BJ (cell line): ENCODE measurements at regions not wholly inside any gene's neighbourhood (a gene's known extent, or its start where the extent isn't known, plus 50 kb on each side); places are given as distances from the start of the nearest gene placed in this dataset.

Source experiments
- CTCF ChIA-PET: fragments of 350-600 bp; formaldehyde crosslinking; extraction: SDS; loops from one replicate; lab custom pipeline; 2021; ENCODE audit warnings: antibody characterized with exemption, inconsistent platforms; lab: Yijun Ruan, JAX
- POLR2A ChIA-PET: fragments of 300-600 bp; sonication (Branson Sonifier 250); formaldehyde crosslinking; extraction: SDS; loops from one replicate; lab custom pipeline; 2021; ENCODE audit warnings: antibody characterized with exemption; lab: Charles Lee
- DNase-seq: peaks from one replicate; pipeline ENCODE4 v3.0.0-alpha.2; 2011; ENCODE audit warnings: low read depth
- H3K27me3 ChIP-seq: 2 replicates; pipeline ENCODE4 v1.6.0; 2011; ENCODE audit warnings: low read length; ENCODE audit not compliant: control insufficient read depth, insufficient read depth
- H3K36me3 ChIP-seq: 2 replicates; pipeline ENCODE4 v1.5.1; 2011; ENCODE audit warnings: low read length; ENCODE audit not compliant: control insufficient read depth, insufficient read depth
- H3K4me3 ChIP-seq: 2 replicates; pipeline ENCODE4 v1.5.1; 2011; ENCODE audit warnings: low read depth, mild to moderate bottlenecking, control low read depth, low read length
- CTCF ChIP-seq: IDR thresholded peaks from 2 replicates; pipeline ENCODE4 v1.5.1; 2011; ENCODE audit warnings: low read depth, mild to moderate bottlenecking, control low read depth, inconsistent platforms, low read length, moderate library complexity; ENCODE audit not compliant: insufficient read depth

- CTCF ChIA-PET = interaction anchor here (1.4 kb wide), 1 partner anchor 13 kb away, joined by 5 read pairs; no protein-coding TSS in a partner anchor
- no peak for TF ChIP-seq CTCF
- Histone ChIP-seq H3K4me3 (no peak overlapping the region), H3K36me3 (no peaks in the 10 kb centered on the region), H3K27me3 (no peaks in the 10 kb centered on the region)
- DNase-seq = no peak
- POLR2A ChIA-PET = no interaction called here
Observed at GRCh38 chr20:40826699-40827098, 137.7 kb upstream of the MAFB start.

- no peak for DNase-seq
- POLR2A ChIA-PET = no interaction called here
- Histone ChIP-seq H3K4me3 (no peak overlapping the region), H3K27me3 (no peaks in the 10 kb centered on the region), H3K36me3 (no peaks in the 10 kb centered on the region)
- no peak for TF ChIP-seq CTCF
- CTCF ChIA-PET = no interaction called here
Observed at GRCh38 chr20:40835321-40835720, 146.3 kb upstream of the MAFB start.

GRCh38 chr20:40838509-40838908 lies 149.5 kb upstream of the MAFB start:
- DNase-seq = no peak
- Histone ChIP-seq H3K36me3 (no peaks in the 10 kb centered on the region), H3K27me3 (peaks cover 1% of the 10 kb centered on the region; the same call in 1 of the 2 replicates), H3K4me3 (no peak overlapping the region)
- no peak for TF ChIP-seq CTCF
- ChIA-PET POLR2A (no interaction called here), CTCF (interaction anchor here (0.6 to 1.5 kb wide), 2 partner anchors 15 to 260 kb away, joined by 3 to 4 read pairs; no protein-coding TSS in a partner anchor)

- ChIA-PET CTCF (interaction anchor here (1.8 kb wide), 1 partner anchor 25 kb away, joined by 4 read pairs; no protein-coding TSS in a partner anchor), POLR2A (interaction anchor here (0.6 kb wide), 1 partner anchor 25 kb away, joined by 3 read pairs; no protein-coding TSS in a partner anchor)
- Histone ChIP-seq H3K4me3 (no peak overlapping the region), H3K36me3 (no peaks in the 10 kb centered on the region), H3K27me3 (peaks cover 1% of the 10 kb centered on the region; the same call in 1 of the 2 replicates)
- TF ChIP-seq CTCF = no peak
- no peak for DNase-seq
Observed at GRCh38 chr20:40843251-40843650, 154.2 kb upstream of the MAFB start.

- ChIA-PET POLR2A (no interaction called here), CTCF (interaction anchor here (1.0 to 1.8 kb wide), 2 partner anchors 10 to 24 kb away, joined by 4 to 5 read pairs; no protein-coding TSS in a partner anchor)
Observed at GRCh38 chr20:40844332-40844731, 155.3 kb upstream of the MAFB start.

More at GRCh38 chr20:40844332-40844731, 155.3 kb upstream of the MAFB start:
- Histone ChIP-seq H3K36me3 (no peaks in the 10 kb centered on the region), H3K4me3 (no peak overlapping the region), H3K27me3 (peaks cover 1% of the 10 kb centered on the region; the same call in 1 of the 2 replicates)
- TF ChIP-seq CTCF = no peak
- no peak for DNase-seq
